ENCODE measurements at regions not wholly inside any gene's neighbourhood (a gene's known extent, or its start where the extent isn't known, plus 50 kb on each side); places are given as distances from the start of the nearest gene placed in this dataset.

- Mint-ChIP-seq H3K27ac (no peak overlapping the region), H3K4me1 (no peaks in the 10 kb centered on the region), H3K4me3 (no peak overlapping the region), H3K27me3 (ENCODE audit: low read depth in 2 of 2) (no peaks in the 10 kb centered on the region), H3K36me3 (no peaks in the 10 kb centered on the region), H3K9me3 (no peaks in the 10 kb centered on the region)
- Histone ChIP-seq H3K36me3 (ENCODE audit: control insufficient read depth, insufficient read depth, low read length) (no peaks in the 10 kb centered on the region), H3K4me3 (ENCODE audit: low read length) (no peak overlapping the region), H3K27me3 (ENCODE audit: control insufficient read depth, insufficient read depth, low read length) (no peaks in the 10 kb centered on the region), H3K9me3 (ENCODE audit: control insufficient read depth, insufficient read depth, low read length) (no peaks in the 10 kb centered on the region), H3K27ac (ENCODE audit: low read length) (no peak overlapping the region), H3K4me1 (ENCODE audit: control insufficient read depth, insufficient read depth, low read length) (no peaks in the 10 kb centered on the region)
- no peak for DNase-seq
- no peak for ATAC-seq
- intact Hi-C loops (cut with micrococcal nuclease): no loop called here
- whole genome bisulfite sequencing (ENCODE audit: insufficient coverage): 84% methylated on average over 2 of the region's 4 CpGs
- no peak for TF ChIP-seq CTCF (IDR thresholded peaks at IDR 0.05)
These were observed 145.3 kb upstream of the STX18 start for GRCh38 chr4:4687100-4687499.

- Histone ChIP-seq H3K4me3 (ENCODE audit: low read length) (no peak overlapping the region), H3K27ac (ENCODE audit: low read length) (no peak overlapping the region), H3K27me3 (ENCODE audit: control insufficient read depth, insufficient read depth, low read length) (no peaks in the 10 kb centered on the region), H3K36me3 (ENCODE audit: control insufficient read depth, insufficient read depth, low read length) (no peaks in the 10 kb centered on the region), H3K4me1 (ENCODE audit: control insufficient read depth, insufficient read depth, low read length) (no peaks in the 10 kb centered on the region), H3K9me3 (ENCODE audit: control insufficient read depth, insufficient read depth, low read length) (no peaks in the 10 kb centered on the region)
- Mint-ChIP-seq H3K27me3 (ENCODE audit: low read depth in 2 of 2) (no peaks in the 10 kb centered on the region), H3K4me3 (no peak overlapping the region), H3K36me3 (no peaks in the 10 kb centered on the region), H3K9me3 (no peaks in the 10 kb centered on the region), H3K4me1 (no peaks in the 10 kb centered on the region), H3K27ac (no peak overlapping the region)
- intact Hi-C loops (cut with micrococcal nuclease): no loop called here
- WGBS (ENCODE audit: insufficient coverage): 94% methylated on average over 9 of the region's 10 CpGs
- ATAC-seq: no peak
- TF ChIP-seq CTCF (IDR thresholded peaks at IDR 0.05): no peak
- no peak for DNase-seq
These were observed 144.3 kb upstream of the STX18 start for GRCh38 chr4:4685810-4686795.

- WGBS (ENCODE audit: insufficient coverage): 79% methylated on average over 3 of the region's 4 CpGs
- H3K4me1 Mint-ChIP-seq: no peaks in the 10 kb centered on the region
- intact Hi-C loops (cut with micrococcal nuclease): no loop called here
These were observed 139.8 kb upstream of the STX18 start for GRCh38 chr4:4681653-4682052.

More at GRCh38 chr4:4681653-4682052, 139.8 kb upstream of the STX18 start:
- no peak overlapping the region for H3K4me3 ChIP-seq (ENCODE audit: low read length)
- Mint-ChIP-seq H3K27me3 (ENCODE audit: low read depth in 2 of 2) (no peaks in the 10 kb centered on the region), H3K27ac (no peak overlapping the region), H3K4me3 (no peak overlapping the region), H3K9me3 (no peaks in the 10 kb centered on the region), H3K36me3 (no peaks in the 10 kb centered on the region)
- H3K9me3 ChIP-seq (ENCODE audit: control insufficient read depth, insufficient read depth, low read length): no peaks in the 10 kb centered on the region
- no peaks in the 10 kb centered on the region for H3K4me1 ChIP-seq (ENCODE audit: control insufficient read depth, insufficient read depth, low read length)
- H3K27ac ChIP-seq (ENCODE audit: low read length): no peak overlapping the region
- no peak for ATAC-seq
- DNase-seq: no peak
- TF ChIP-seq CTCF (IDR thresholded peaks at IDR 0.05): no peak
- H3K36me3 ChIP-seq (ENCODE audit: control insufficient read depth, insufficient read depth, low read length): no peaks in the 10 kb centered on the region
- no peaks in the 10 kb centered on the region for H3K27me3 ChIP-seq (ENCODE audit: control insufficient read depth, insufficient read depth, low read length)
